ENCODE measurements at regions not wholly inside any gene's neighbourhood (a gene's known extent, or its start where the extent isn't known, plus 50 kb on each side); places are given as distances from the start of the nearest gene placed in this dataset.
A peak's percentile ranks its signal among the peaks of the same experiment; 100 is the strongest.
"Not testable (repeated sequence)": the region's sequence is repeated elsewhere in the genome, so short reads cannot be mapped to it uniquely, and the experiment has no call there.

DNA sequence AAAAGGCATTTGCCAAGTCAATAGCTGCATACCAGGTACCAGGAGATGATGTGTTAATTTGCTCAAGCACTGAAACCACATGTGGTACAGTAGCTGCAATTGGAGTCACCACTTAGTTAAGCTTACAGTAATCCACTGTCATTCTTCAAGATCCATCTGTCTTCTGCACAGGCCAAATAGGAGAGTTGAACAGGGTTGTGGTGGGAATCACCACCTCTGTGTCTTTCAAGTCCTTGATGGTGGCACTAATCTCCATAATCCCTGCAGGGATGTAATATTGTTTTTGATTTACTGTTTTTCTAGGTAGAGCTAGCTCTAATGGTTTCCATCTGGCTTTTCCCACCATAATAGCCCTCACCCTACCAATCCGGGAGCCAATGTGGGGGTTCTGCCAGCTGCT, 91.9 kb downstream of the FCRL5 start:
- Histone ChIP-seq H3K4me3 (no peak overlapping the region), H3K27ac (no peak overlapping the region), H3K4me1 (no peaks in the 10 kb centered on the region), H3K36me3 (ENCODE audit: low read depth, missing control alignments) (no peaks in the 10 kb centered on the region), H3K27me3 (no peaks in the 10 kb centered on the region), H3K9me3 (no peaks in the 10 kb centered on the region)
- TF ChIP-seq POLR2A (IDR thresholded peaks at IDR 0.05): no peak
- TF ChIP-seq, protein P1, sequence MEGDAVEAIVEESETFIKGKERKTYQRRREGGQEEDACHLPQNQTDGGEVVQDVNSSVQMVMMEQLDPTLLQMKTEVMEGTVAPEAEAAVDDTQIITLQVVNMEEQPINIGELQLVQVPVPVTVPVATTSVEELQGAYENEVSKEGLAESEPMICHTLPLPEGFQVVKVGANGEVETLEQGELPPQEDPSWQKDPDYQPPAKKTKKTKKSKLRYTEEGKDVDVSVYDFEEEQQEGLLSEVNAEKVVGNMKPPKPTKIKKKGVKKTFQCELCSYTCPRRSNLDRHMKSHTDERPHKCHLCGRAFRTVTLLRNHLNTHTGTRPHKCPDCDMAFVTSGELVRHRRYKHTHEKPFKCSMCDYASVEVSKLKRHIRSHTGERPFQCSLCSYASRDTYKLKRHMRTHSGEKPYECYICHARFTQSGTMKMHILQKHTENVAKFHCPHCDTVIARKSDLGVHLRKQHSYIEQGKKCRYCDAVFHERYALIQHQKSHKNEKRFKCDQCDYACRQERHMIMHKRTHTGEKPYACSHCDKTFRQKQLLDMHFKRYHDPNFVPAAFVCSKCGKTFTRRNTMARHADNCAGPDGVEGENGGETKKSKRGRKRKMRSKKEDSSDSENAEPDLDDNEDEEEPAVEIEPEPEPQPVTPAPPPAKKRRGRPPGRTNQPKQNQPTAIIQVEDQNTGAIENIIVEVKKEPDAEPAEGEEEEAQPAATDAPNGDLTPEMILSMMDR (IDR thresholded peaks at IDR 0.05): no peak
- 84% methylated on average over 1 of the region's 1 CpG; no CpG with 5 or more reads in 1 of the 2 donors for whole genome bisulfite sequencing, 2 donors
- intact Hi-C loops (cut with DNase I; ENCODE audit: low total_unique reads): no loop called here
- DNase-seq: no peak

- DNase-seq: no peak
- Histone ChIP-seq H3K9me3 (no peaks in the 10 kb centered on the region), H3K4me3 (no peak overlapping the region), H3K27me3 (no peaks in the 10 kb centered on the region), H3K4me1 (no peaks in the 10 kb centered on the region), H3K36me3 (ENCODE audit: low read depth, missing control alignments) (no peaks in the 10 kb centered on the region), H3K27ac (no peak overlapping the region)
- TF ChIP-seq POLR2A (IDR thresholded peaks at IDR 0.05): no peak
- TF ChIP-seq, protein P1 (IDR thresholded peaks at IDR 0.05): no peak
- intact Hi-C loops (cut with DNase I; ENCODE audit: low total_unique reads): no loop called here
- 81 to 82% methylated on average over 3 of the region's 3 CpGs for WGBS, 2 donors
Measured at GRCh38 chr1:157457279-157457678, 95.0 kb downstream of the FCRL5 start.

DNA sequence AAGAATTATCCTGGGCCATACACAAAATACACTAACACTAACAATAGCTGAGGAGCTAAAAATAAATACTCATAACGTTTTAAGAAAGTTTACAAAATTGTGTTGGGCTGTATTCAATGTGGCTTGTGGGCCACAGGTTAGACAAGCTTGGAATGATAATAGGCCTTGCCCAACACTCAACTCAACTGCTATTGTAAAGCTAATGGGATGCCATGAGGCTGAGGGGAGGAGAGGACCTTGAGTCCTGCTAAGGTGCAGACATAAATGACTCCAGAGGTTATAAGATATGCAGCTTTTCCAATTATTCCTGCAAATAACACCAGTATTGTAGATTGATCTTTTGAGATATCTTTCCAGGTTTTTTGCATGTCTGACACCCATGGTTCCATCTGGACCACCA, 97.0 kb downstream of the FCRL5 start:
- Histone ChIP-seq H3K27ac (no peak overlapping the region), H3K27me3 (no peaks in the 10 kb centered on the region), H3K36me3 (ENCODE audit: low read depth, missing control alignments) (no peaks in the 10 kb centered on the region), H3K4me3 (no peak overlapping the region), H3K9me3 (no peaks in the 10 kb centered on the region), H3K4me1 (no peaks in the 10 kb centered on the region)
- TF ChIP-seq, protein P1 (IDR thresholded peaks at IDR 0.05): no peak
- no peak for TF ChIP-seq POLR2A (IDR thresholded peaks at IDR 0.05)
- WGBS, 2 donors: 25 to 48% methylated on average over 1 of the region's 1 CpG
- intact Hi-C loops (cut with DNase I; ENCODE audit: low total_unique reads): no loop called here
- DNase-seq: no peak

DNA sequence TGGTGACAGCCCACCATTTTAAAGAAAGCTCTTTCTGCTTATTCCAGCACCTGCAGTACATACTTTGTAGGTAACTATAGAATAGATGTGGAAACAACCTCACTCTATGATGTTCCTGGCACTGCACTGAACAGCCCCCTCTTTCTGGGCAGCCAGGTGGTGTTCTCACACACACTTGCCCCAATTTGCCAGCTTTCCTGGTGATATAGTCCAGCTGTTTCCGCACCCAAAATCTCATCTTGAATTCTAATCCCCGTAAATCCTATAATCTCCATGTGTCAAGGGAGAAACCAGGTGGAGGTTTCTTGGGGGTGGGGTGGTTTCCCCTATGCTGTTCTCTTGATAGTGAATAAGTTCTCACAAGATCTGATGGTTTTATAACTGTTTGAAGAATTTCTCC, 102.2 kb downstream of the FCRL5 start:
- intact Hi-C loops (cut with DNase I; ENCODE audit: low total_unique reads): no loop called here
- H3K36me3 ChIP-seq (ENCODE audit: low read depth, missing control alignments): no peaks in the 10 kb centered on the region
- 94 to 98% methylated on average over 2 of the region's 2 CpGs for WGBS, 2 donors

DNA sequence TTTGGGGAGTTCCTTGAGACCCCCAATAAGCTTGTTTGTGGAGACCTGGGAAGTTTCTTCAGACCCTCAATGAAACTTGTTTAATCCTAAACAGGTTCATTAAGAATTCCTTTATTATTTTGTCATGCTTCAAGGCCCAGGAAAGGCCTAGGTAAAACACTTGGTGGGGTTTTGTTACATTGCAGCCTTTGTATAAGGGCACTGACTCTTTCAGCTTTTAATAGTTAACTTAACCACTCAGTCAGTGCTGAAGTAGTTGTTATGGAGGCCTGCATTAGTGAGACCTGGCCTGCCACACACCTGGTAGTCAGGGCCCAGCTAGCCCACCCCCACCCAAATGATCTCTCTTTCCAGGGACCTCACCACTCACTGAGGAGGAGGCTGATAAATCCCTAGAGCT, 103.7 kb downstream of the FCRL5 start:
- H3K4me3 ChIP-seq: no peak overlapping the region
- no peaks in the 10 kb centered on the region for H3K36me3 ChIP-seq (ENCODE audit: low read depth, missing control alignments)
- H3K9me3 ChIP-seq: no peaks in the 10 kb centered on the region
- no peak for DNase-seq
- TF ChIP-seq, protein P1 (IDR thresholded peaks at IDR 0.05): no peak
- no peak for TF ChIP-seq POLR2A (IDR thresholded peaks at IDR 0.05)
- intact Hi-C loops (cut with DNase I; ENCODE audit: low total_unique reads): no loop called here
- no peaks in the 10 kb centered on the region for H3K27me3 ChIP-seq
- H3K27ac ChIP-seq: no peak overlapping the region
- no peaks in the 10 kb centered on the region for H3K4me1 ChIP-seq

More for the DNA sequence above, 102.2 kb downstream of the FCRL5 start:
- TF ChIP-seq, protein P1 (IDR thresholded peaks at IDR 0.05): no peak
- no peak for TF ChIP-seq POLR2A (IDR thresholded peaks at IDR 0.05)
- Histone ChIP-seq H3K4me1 (no peaks in the 10 kb centered on the region), H3K27me3 (no peaks in the 10 kb centered on the region), H3K27ac (no peak overlapping the region), H3K9me3 (no peaks in the 10 kb centered on the region), H3K4me3 (no peak overlapping the region)
- no peak for DNase-seq

DNA sequence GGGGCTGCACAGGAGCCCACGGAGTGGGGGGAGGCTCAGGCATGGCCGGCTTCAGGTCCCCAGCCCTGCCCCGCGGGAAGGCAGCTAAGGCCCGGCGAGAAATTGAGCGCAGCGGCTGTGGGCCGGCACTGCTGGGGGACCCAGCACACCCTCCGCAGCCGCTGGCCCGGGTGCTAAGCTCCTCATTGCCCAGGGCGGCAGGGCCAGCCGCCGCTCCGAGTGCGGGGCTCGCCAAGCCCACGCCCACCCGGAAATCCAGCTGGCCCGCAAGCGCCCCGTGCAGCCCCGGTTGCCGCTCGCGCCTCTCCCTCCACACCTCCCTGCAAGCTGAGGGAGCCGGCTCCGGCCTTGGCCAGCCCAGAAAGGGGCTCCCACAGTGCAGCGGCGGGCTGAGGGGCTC, 106.0 kb downstream of the FCRL5 start:
- H3K9me3 ChIP-seq; H3K4me1 ChIP-seq; H3K27me3 ChIP-seq; DNase-seq; H3K36me3 ChIP-seq (ENCODE audit: low read depth, missing control alignments); H3K27ac ChIP-seq; intact Hi-C loops (cut with DNase I; ENCODE audit: low total_unique reads): not testable (repeated sequence)
- WGBS, 2 donors: 58 to 90% methylated on average over 2 to 27 of the region's 31 CpGs
- peak overlapping the region; percentile 22 to 49 for H3K4me3 ChIP-seq

Measured in testis (tissue), 2 donors.